GM12875 (cell line): ENCODE measurements at regions not wholly inside any gene's neighbourhood (a gene's known extent, or its start where the extent isn't known, plus 50 kb on each side); places are given as distances from the start of the nearest gene placed in this dataset.

Experiments used
- H3K4me3 ChIP-seq: one replicate; pipeline ENCODE4 v1.5.1; 2011; ENCODE audit warnings: low read depth, low read length, control low read depth
- CTCF ChIP-seq: IDR thresholded peaks from 2 replicates; pipeline ENCODE4 v1.5.1; 2011; ENCODE audit warnings: low read depth, mild to moderate bottlenecking, control low read depth, inconsistent platforms, low read length, moderate library complexity, borderline replicate concordance; ENCODE audit not compliant: insufficient read depth

- TF ChIP-seq CTCF: no peak
- H3K4me3 ChIP-seq: no peak overlapping the region
These were observed 1846.5 kb downstream of the OLFM4 start for GRCh38 chr13:54875111-54875510.

GRCh38 chr13:54879036-54879435 lies 1850.4 kb downstream of the OLFM4 start:
- no peak overlapping the region for H3K4me3 ChIP-seq
- TF ChIP-seq CTCF: no peak

- no peak for TF ChIP-seq CTCF
- H3K4me3 ChIP-seq: no peak overlapping the region
These were observed 1856.1 kb downstream of the OLFM4 start for GRCh38 chr13:54884682-54885081.

- no peak for TF ChIP-seq CTCF
- no peak overlapping the region for H3K4me3 ChIP-seq
These were observed 1862.4 kb downstream of the OLFM4 start for GRCh38 chr13:54890976-54891375.

GRCh38 chr13:54901316-54901715 lies 1872.7 kb downstream of the OLFM4 start:
- no peak for TF ChIP-seq CTCF
- H3K4me3 ChIP-seq: no peak overlapping the region

GRCh38 chr13:54912367-54912766 lies 1883.8 kb downstream of the OLFM4 start:
- H3K4me3 ChIP-seq: no peak overlapping the region
- no peak for TF ChIP-seq CTCF

GRCh38 chr13:54913668-54914067 lies 1885.1 kb downstream of the OLFM4 start:
- no peak for TF ChIP-seq CTCF
- H3K4me3 ChIP-seq: no peak overlapping the region
